ENCODE measurements at regions not wholly inside any gene's neighbourhood (a gene's known extent, or its start where the extent isn't known, plus 50 kb on each side); places are given as distances from the start of the nearest gene placed in this dataset.

- TF ChIP-seq, protein P1, sequence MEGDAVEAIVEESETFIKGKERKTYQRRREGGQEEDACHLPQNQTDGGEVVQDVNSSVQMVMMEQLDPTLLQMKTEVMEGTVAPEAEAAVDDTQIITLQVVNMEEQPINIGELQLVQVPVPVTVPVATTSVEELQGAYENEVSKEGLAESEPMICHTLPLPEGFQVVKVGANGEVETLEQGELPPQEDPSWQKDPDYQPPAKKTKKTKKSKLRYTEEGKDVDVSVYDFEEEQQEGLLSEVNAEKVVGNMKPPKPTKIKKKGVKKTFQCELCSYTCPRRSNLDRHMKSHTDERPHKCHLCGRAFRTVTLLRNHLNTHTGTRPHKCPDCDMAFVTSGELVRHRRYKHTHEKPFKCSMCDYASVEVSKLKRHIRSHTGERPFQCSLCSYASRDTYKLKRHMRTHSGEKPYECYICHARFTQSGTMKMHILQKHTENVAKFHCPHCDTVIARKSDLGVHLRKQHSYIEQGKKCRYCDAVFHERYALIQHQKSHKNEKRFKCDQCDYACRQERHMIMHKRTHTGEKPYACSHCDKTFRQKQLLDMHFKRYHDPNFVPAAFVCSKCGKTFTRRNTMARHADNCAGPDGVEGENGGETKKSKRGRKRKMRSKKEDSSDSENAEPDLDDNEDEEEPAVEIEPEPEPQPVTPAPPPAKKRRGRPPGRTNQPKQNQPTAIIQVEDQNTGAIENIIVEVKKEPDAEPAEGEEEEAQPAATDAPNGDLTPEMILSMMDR (IDR thresholded peaks at IDR 0.05; ENCODE audit: low read depth, low read length), result no peak
- no peak for TF ChIP-seq EZH2phosphoT487 (IDR thresholded peaks at IDR 0.05; ENCODE audit: low read depth)
Measured at GRCh38 chr1:104248385-104248784, 498.7 kb downstream of the AMY1C start.

All from OCI-LY3 (cell line).